HCT116 (cell line): ENCODE measurements at regions not wholly inside any gene's neighbourhood (a gene's known extent, or its start where the extent isn't known, plus 50 kb on each side); places are given as distances from the start of the nearest gene placed in this dataset.

Experiments used
- CEBPB ChIP-seq: IDR thresholded peaks from 2 replicates; pipeline ENCODE4 v1.6.1; 2012; ENCODE audit warnings: low read depth
- ELF1 ChIP-seq: IDR thresholded peaks from 2 replicates; pipeline ENCODE4 v1.6.1; 2012; ENCODE audit warnings: low read depth, borderline replicate concordance
- EZH2 ChIP-seq: fragments of 200-600 bp; sonication (generic); IDR thresholded peaks from 2 replicates; pipeline ENCODE4 v1.6.1; 2017; ENCODE audit warnings: antibody characterized with exemption, mixed run types
- EZH2phosphoT487 ChIP-seq: fragments of 200-600 bp; IDR thresholded peaks from 2 replicates; pipeline ENCODE4 v1.6.1; 2018; ENCODE audit warnings: antibody characterized with exemption, borderline replicate concordance
- POLR2A ChIP-seq: IDR thresholded peaks from 2 replicates; pipeline ENCODE4 v1.7.0; 2011; ENCODE audit warnings: borderline replicate concordance; ENCODE audit not compliant: insufficient read depth, insufficient read length; ENCODE audit errors: extremely low read depth
- POLR2AphosphoS5 ChIP-seq: IDR thresholded peaks from 2 replicates; pipeline ENCODE4 v1.6.1; 2011; ENCODE audit warnings: mild to moderate bottlenecking, low read depth, low read length, moderate library complexity
- RAD21 ChIP-seq: IDR thresholded peaks from 2 replicates; pipeline ENCODE4 v1.6.1; 2012; ENCODE audit warnings: low read depth, mild to moderate bottlenecking
- SIN3A ChIP-seq: IDR thresholded peaks from 2 replicates; pipeline ENCODE4 v1.6.1; 2012; ENCODE audit warnings: low read depth
- SP1 ChIP-seq: IDR thresholded peaks from 2 replicates; pipeline ENCODE4 v1.6.1; 2012; ENCODE audit warnings: low read depth
- TCF7L2 ChIP-seq: IDR thresholded peaks from 2 replicates; pipeline ENCODE4 v1.7.0; 2011; ENCODE audit warnings: borderline replicate concordance, inconsistent platforms; ENCODE audit not compliant: insufficient read depth, insufficient read length; ENCODE audit errors: extremely low read depth
- TF ChIP-seq, protein P1 (sequence below): IDR thresholded peaks from 2 replicates; pipeline ENCODE4 v1.6.1; 2011; ENCODE audit warnings: mild to moderate bottlenecking, low read length, moderate library complexity; ENCODE audit not compliant: insufficient replicate concordance; ENCODE audit errors: extremely low read depth
- TF ChIP-seq, protein P2 (sequence below), 3 experiments: fragments of 200-600 bp in 1 of 3; sonication (generic) in 1 of 3; IDR thresholded peaks in 2 of 3; conservative IDR thresholded peaks in 1 of 3; 2 replicates each; pipeline ENCODE4 v1.5.1; 2012 to 2017; ENCODE audit warnings: low read depth in 2 of 3, low read length in 2 of 3, antibody characterized with exemption in 1 of 3, borderline replicate concordance in 1 of 3, control low read depth in 1 of 3, mild to moderate bottlenecking in 1 of 3, mixed read lengths in 1 of 3, mixed run types in 1 of 3, moderate library complexity in 1 of 3; ENCODE audit not compliant: insufficient read depth in 1 of 3
- TF ChIP-seq, protein P3 (sequence below): IDR thresholded peaks from 2 replicates; pipeline ENCODE4 v1.6.1; 2012
- TF ChIP-seq, protein P4 (sequence below): IDR thresholded peaks from 2 replicates; pipeline ENCODE4 v1.6.1; 2012; ENCODE audit warnings: low read depth

DNA sequence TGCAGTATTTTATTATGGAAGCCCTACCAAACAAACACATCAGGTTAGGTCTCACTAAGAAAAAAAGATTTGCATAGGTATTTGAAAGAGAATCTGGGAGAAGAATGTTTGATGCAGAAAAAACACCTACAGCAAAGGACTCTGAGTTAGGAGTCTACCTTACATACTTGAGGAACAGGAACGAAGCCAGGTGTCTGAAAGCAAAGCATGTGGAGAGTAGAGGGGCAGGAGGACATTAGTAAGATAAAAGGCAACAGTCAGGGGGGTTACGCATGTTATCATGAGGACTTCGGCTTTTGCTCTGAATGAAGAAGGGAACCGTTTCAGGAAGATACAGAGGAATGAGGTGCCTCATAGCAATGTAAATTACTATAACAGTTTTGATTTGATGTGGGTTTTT, 87.9 kb upstream of the PTER start:
- TF ChIP-seq ELF1 (no peak), POLR2A (no peak), SP1 (no peak), CEBPB (no peak), EZH2 (no peak), EZH2phosphoT487 (no peak), TCF7L2 (no peak), POLR2AphosphoS5 (no peak), RAD21 (no peak), SIN3A (no peak)
- TF ChIP-seq, protein P1, sequence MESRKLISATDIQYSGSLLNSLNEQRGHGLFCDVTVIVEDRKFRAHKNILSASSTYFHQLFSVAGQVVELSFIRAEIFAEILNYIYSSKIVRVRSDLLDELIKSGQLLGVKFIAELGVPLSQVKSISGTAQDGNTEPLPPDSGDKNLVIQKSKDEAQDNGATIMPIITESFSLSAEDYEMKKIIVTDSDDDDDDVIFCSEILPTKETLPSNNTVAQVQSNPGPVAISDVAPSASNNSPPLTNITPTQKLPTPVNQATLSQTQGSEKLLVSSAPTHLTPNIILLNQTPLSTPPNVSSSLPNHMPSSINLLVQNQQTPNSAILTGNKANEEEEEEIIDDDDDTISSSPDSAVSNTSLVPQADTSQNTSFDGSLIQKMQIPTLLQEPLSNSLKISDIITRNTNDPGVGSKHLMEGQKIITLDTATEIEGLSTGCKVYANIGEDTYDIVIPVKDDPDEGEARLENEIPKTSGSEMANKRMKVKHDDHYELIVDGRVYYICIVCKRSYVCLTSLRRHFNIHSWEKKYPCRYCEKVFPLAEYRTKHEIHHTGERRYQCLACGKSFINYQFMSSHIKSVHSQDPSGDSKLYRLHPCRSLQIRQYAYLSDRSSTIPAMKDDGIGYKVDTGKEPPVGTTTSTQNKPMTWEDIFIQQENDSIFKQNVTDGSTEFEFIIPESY, result no peak
- TF ChIP-seq, protein P2, sequence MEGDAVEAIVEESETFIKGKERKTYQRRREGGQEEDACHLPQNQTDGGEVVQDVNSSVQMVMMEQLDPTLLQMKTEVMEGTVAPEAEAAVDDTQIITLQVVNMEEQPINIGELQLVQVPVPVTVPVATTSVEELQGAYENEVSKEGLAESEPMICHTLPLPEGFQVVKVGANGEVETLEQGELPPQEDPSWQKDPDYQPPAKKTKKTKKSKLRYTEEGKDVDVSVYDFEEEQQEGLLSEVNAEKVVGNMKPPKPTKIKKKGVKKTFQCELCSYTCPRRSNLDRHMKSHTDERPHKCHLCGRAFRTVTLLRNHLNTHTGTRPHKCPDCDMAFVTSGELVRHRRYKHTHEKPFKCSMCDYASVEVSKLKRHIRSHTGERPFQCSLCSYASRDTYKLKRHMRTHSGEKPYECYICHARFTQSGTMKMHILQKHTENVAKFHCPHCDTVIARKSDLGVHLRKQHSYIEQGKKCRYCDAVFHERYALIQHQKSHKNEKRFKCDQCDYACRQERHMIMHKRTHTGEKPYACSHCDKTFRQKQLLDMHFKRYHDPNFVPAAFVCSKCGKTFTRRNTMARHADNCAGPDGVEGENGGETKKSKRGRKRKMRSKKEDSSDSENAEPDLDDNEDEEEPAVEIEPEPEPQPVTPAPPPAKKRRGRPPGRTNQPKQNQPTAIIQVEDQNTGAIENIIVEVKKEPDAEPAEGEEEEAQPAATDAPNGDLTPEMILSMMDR (IDR thresholded peaks at IDR 0.05 in 2 of 3, conservative IDR thresholded peaks at IDR 0.05 in 1 of 3; ENCODE audit: borderline replicate concordance in 1 of 3, insufficient read depth in 1 of 3, low read depth in 2 of 3, low read length in 2 of 3), result no peak
- TF ChIP-seq, protein P3, sequence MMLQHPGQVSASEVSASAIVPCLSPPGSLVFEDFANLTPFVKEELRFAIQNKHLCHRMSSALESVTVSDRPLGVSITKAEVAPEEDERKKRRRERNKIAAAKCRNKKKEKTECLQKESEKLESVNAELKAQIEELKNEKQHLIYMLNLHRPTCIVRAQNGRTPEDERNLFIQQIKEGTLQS, result no peak
- TF ChIP-seq, protein P4, sequence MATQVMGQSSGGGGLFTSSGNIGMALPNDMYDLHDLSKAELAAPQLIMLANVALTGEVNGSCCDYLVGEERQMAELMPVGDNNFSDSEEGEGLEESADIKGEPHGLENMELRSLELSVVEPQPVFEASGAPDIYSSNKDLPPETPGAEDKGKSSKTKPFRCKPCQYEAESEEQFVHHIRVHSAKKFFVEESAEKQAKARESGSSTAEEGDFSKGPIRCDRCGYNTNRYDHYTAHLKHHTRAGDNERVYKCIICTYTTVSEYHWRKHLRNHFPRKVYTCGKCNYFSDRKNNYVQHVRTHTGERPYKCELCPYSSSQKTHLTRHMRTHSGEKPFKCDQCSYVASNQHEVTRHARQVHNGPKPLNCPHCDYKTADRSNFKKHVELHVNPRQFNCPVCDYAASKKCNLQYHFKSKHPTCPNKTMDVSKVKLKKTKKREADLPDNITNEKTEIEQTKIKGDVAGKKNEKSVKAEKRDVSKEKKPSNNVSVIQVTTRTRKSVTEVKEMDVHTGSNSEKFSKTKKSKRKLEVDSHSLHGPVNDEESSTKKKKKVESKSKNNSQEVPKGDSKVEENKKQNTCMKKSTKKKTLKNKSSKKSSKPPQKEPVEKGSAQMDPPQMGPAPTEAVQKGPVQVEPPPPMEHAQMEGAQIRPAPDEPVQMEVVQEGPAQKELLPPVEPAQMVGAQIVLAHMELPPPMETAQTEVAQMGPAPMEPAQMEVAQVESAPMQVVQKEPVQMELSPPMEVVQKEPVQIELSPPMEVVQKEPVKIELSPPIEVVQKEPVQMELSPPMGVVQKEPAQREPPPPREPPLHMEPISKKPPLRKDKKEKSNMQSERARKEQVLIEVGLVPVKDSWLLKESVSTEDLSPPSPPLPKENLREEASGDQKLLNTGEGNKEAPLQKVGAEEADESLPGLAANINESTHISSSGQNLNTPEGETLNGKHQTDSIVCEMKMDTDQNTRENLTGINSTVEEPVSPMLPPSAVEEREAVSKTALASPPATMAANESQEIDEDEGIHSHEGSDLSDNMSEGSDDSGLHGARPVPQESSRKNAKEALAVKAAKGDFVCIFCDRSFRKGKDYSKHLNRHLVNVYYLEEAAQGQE, result no peak
